IMR-90 (cell line): ENCODE measurements at regions not wholly inside any gene's neighbourhood (a gene's known extent, or its start where the extent isn't known, plus 50 kb on each side); places are given as distances from the start of the nearest gene placed in this dataset.

Source experiments
- ATAC-seq: fragments of 200-7000 bp; cut with Tn5 transposase; 2 replicates; pipeline ENCODE4 v1.9.1; 2020; ENCODE audit warnings: low read depth, mild to moderate bottlenecking, moderate library complexity
- BruUV-seq: library from RNA; stranded (reverse); fragments of 400-500 nt; replicated peaks from 2 replicates; lab custom pipeline; 2021; lab: Mats Ljungman, UMichigan
- CTCF ChIA-PET: fragments of 300-600 bp; formaldehyde crosslinking; extraction: SDS; loops from one replicate; lab custom pipeline; 2021; ENCODE audit warnings: antibody characterized with exemption; lab: Yijun Ruan, JAX
- POLR2A ChIA-PET: fragments of 300-600 bp; sonication (Branson Sonifier 250); formaldehyde crosslinking; loops from one replicate; lab custom pipeline; 2022; ENCODE audit warnings: antibody characterized with exemption; ENCODE audit not compliant: unreplicated experiment; lab: Charles Lee
- DNase-seq: peaks from one replicate; pipeline ENCODE4 v3.0.0; 2013
- H2AFZ ChIP-seq: replicated peaks from 2 replicates; pipeline ENCODE3; 2013; ENCODE audit warnings: low read length, mild to moderate bottlenecking; ENCODE audit not compliant: poor library complexity
- H2AK5ac ChIP-seq: 2 replicates; pipeline ENCODE4 v1.6.1; 2013; ENCODE audit warnings: low read depth, low read length, inconsistent platforms
- H2AK9ac ChIP-seq: replicated peaks from 2 replicates; pipeline ENCODE3; 2013; ENCODE audit warnings: mild to moderate bottlenecking, low read depth, low read length, moderate library complexity; ENCODE audit not compliant: poor library complexity
- H2BK120ac ChIP-seq: 2 replicates; pipeline ENCODE4 v1.6.1; 2013; ENCODE audit warnings: low read depth, low read length, inconsistent platforms
- H2BK15ac ChIP-seq: 3 replicates; pipeline ENCODE4 v1.6.1; 2013; ENCODE audit warnings: low read depth, low read length, inconsistent platforms
- H2BK20ac ChIP-seq: 2 replicates; pipeline ENCODE4 v1.6.1; 2013; ENCODE audit warnings: low read depth, mild to moderate bottlenecking, inconsistent platforms, low read length, moderate library complexity
- H2BK5ac ChIP-seq: 2 replicates; pipeline ENCODE4 v1.6.1; 2013; ENCODE audit warnings: mild to moderate bottlenecking, low read depth, low read length, inconsistent platforms; ENCODE audit not compliant: poor library complexity, severe bottlenecking
- H3K14ac ChIP-seq: replicated peaks from 2 replicates; pipeline ENCODE4 v1.6.1; 2013; ENCODE audit warnings: low read depth, low read length, inconsistent platforms
- H3K18ac ChIP-seq: 2 replicates; pipeline ENCODE4 v1.6.1; 2013; ENCODE audit warnings: low read depth, low read length, control low read depth
- H3K23ac ChIP-seq: 2 replicates; pipeline ENCODE4 v1.6.1; 2013; ENCODE audit warnings: low read depth, low read length, inconsistent platforms
- H3K27ac ChIP-seq: 2 replicates; pipeline ENCODE4 v1.5.1; 2013; ENCODE audit warnings: mild to moderate bottlenecking, control low read depth, low read length; ENCODE audit not compliant: insufficient read depth
- H3K27me3 ChIP-seq: 2 replicates; pipeline ENCODE4 v1.6.1; 2013; ENCODE audit warnings: low read length; ENCODE audit not compliant: control insufficient read depth, insufficient read depth
- H3K36me3 ChIP-seq: 2 replicates; pipeline ENCODE4 v1.6.1; 2013; ENCODE audit warnings: low read length, mixed read lengths; ENCODE audit not compliant: control insufficient read depth, insufficient read depth
- H3K4ac ChIP-seq: 2 replicates; pipeline ENCODE4 v1.6.1; 2013; ENCODE audit warnings: low read depth, low read length, inconsistent platforms
- H3K4me1 ChIP-seq: 2 replicates; pipeline ENCODE4 v1.6.1; 2013; ENCODE audit warnings: low read length, mixed read lengths; ENCODE audit not compliant: control insufficient read depth, insufficient read depth
- H3K4me2 ChIP-seq: 2 replicates; pipeline ENCODE4 v1.6.1; 2013; ENCODE audit warnings: low read depth, mild to moderate bottlenecking, control low read depth, low read length, moderate library complexity
- H3K4me3 ChIP-seq: 2 replicates; pipeline ENCODE4 v1.5.1; 2013; ENCODE audit warnings: low read depth, mild to moderate bottlenecking, control low read depth, low read length, moderate library complexity; ENCODE audit not compliant: insufficient read depth
- H3K56ac ChIP-seq: 2 replicates; pipeline ENCODE4 v1.6.1; 2013; ENCODE audit warnings: low read length, inconsistent platforms; ENCODE audit not compliant: insufficient read depth; ENCODE audit errors: extremely low read depth
- H3K79me1 ChIP-seq, 2 experiments: 2 replicates each; pipeline ENCODE4 v1.6.1; 2013; ENCODE audit warnings: low read length in 2 of 2, inconsistent platforms in 1 of 2, low read depth in 1 of 2
- H3K9ac ChIP-seq: 2 replicates; pipeline ENCODE4 v1.6.1; 2013; ENCODE audit warnings: low read depth, low read length, control low read depth
- H3K9me1 ChIP-seq: 2 replicates; pipeline ENCODE4 v1.6.1; 2013; ENCODE audit warnings: low read length, inconsistent platforms; ENCODE audit not compliant: insufficient read depth
- H3K9me3 ChIP-seq: 2 replicates; pipeline ENCODE4 v1.6.1; 2013; ENCODE audit warnings: low read length; ENCODE audit not compliant: control insufficient read depth, insufficient read depth
- H4K20me1 ChIP-seq: 2 replicates; pipeline ENCODE4 v1.6.1; 2013; ENCODE audit warnings: low read length, inconsistent platforms; ENCODE audit not compliant: insufficient read depth
- H4K5ac ChIP-seq: 2 replicates; pipeline ENCODE4 v1.6.1; 2013; ENCODE audit warnings: mild to moderate bottlenecking, low read depth, low read length, control low read depth
- H4K8ac ChIP-seq, 2 experiments: 2 replicates each; pipeline ENCODE4 v1.6.1; 2013; ENCODE audit warnings: low read depth in 2 of 2, low read length in 2 of 2, control low read depth in 1 of 2, inconsistent platforms in 1 of 2
- H4K91ac ChIP-seq: 2 replicates; pipeline ENCODE4 v1.6.1; 2013; ENCODE audit warnings: low read depth, low read length, inconsistent platforms; ENCODE audit not compliant: insufficient read depth
- CEBPB ChIP-seq: IDR thresholded peaks from 2 replicates; pipeline ENCODE4 v1.6.1; 2012; ENCODE audit warnings: low read depth, low read length, improper control_type of control experiment
- USF2 ChIP-seq: fragments of 150-350 bp; IDR thresholded peaks from 2 replicates; pipeline ENCODE4 v1.6.1; 2017; ENCODE audit warnings: mild to moderate bottlenecking, antibody characterized with exemption, low read length, low read depth
- WGBS, 2 experiments: methylation state at CpG; one replicate each; pipeline versions ENCODE4 v1.1.5 to v1.1.7; 2013; ENCODE audit warnings: missing lambda C conversion rate in 2 of 2; ENCODE audit not compliant: insufficient read length in 1 of 2; ENCODE audit errors: extremely low coverage in 2 of 2; 5-methylcytosine and 5-hydroxymethylcytosine counted together
- dilution Hi-C: fragments of 300-500 bp; cut with HindIII; formaldehyde crosslinking; loops from one replicate; pipeline ENCODE4 v1.14.3; 2018; ENCODE audit warnings: low sequenced_read_pairs; ENCODE audit not compliant: unreplicated experiment
- in situ Hi-C: fragments of 300-500 bp; cut with MboI; formaldehyde crosslinking; loops from 3 replicates; pipeline ENCODE4 v1.14.3; 2019; ENCODE audit warnings: low sequenced_read_pairs, inconsistent platforms, mixed read lengths
- intact Hi-C: fragments of 100-400 bp; cut with micrococcal nuclease; formaldehyde crosslinking; loops from 2 replicates; pipeline ENCODE4 v1.10.0; 2022

DNA sequence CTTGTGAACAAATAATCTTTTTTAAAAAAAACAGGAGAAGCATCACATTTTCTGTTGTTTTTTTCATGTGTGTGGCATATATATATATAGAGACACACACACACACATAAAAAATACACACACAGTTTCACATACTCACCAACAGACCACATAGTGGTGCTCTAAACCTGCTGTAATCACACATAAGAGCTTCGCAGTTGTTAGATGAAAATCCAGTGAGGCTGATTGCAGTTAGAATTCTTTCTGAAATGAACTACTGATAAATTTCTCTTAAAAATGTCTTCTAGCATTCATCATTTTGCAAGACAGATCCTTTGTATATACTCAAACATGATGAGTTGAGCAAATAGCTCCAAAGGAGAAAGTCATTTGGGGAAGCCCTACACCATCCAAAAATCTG is 434.3 kb upstream of the STXBP6 start:
- no peaks in the 10 kb centered on the region; the same call in 1 of the 2 replicates for H3K9me3 ChIP-seq
- H2BK15ac ChIP-seq: no peak overlapping the region
- in situ Hi-C loops: no loop called here
- H3K4me1 ChIP-seq: no peaks in the 10 kb centered on the region
- no peak overlapping the region for H3K56ac ChIP-seq
- no peak overlapping the region for H2AFZ ChIP-seq
- no TSS peak for BruUV-seq
- ChIA-PET POLR2A (no interaction called here), CTCF (no interaction called here)
- no peak overlapping the region for H3K4me3 ChIP-seq
- H3K79me1 ChIP-seq: no peaks in the 10 kb centered on the region
- H3K9me1 ChIP-seq: no peaks in the 10 kb centered on the region
- no peaks in the 10 kb centered on the region for H4K20me1 ChIP-seq
- H2BK20ac ChIP-seq: no peak overlapping the region
- no CpG with 5 or more reads among the region's 1 CpG for WGBS, 2 experiments
- H4K8ac ChIP-seq: no peak overlapping the region
- no peak overlapping the region for H3K18ac ChIP-seq
- no peak overlapping the region for H4K5ac ChIP-seq
- H3K36me3 ChIP-seq: no peaks in the 10 kb centered on the region
- intact Hi-C loops: no loop called here
- H2AK5ac ChIP-seq: no peak overlapping the region
- no peak overlapping the region for H3K4ac ChIP-seq
- TF ChIP-seq USF2 (no peak), CEBPB (no peak)
- no peak overlapping the region for H3K23ac ChIP-seq
- H3K27ac ChIP-seq: no peak overlapping the region
- H2BK5ac ChIP-seq: no peak overlapping the region
- DNase-seq: no peak
- no peak overlapping the region for H4K91ac ChIP-seq
- ATAC-seq: no peak
- no peak overlapping the region for H3K4me2 ChIP-seq
- H3K9ac ChIP-seq: no peak overlapping the region
- no peaks in the 10 kb centered on the region for H3K27me3 ChIP-seq
- no peak overlapping the region for H2BK120ac ChIP-seq
- H3K14ac ChIP-seq: no peak overlapping the region
- dilution Hi-C loops: no loop called here
- no peak overlapping the region for H2AK9ac ChIP-seq
